HepG2 (cell line): ENCODE measurements at regions not wholly inside any gene's neighbourhood (a gene's known extent, or its start where the extent isn't known, plus 50 kb on each side); places are given as distances from the start of the nearest gene placed in this dataset.
"Not testable (repeated sequence)": the region's sequence is repeated elsewhere in the genome, so short reads cannot be mapped to it uniquely, and the experiment has no call there.

ENCODE experiments used
- GABPA ChIP-seq, 2 experiments: IDR thresholded peaks; 2 replicates each; pipeline ENCODE4 v1.6.1; 2011 to 2016; ENCODE audit warnings: low read depth in 2 of 2, low read length in 1 of 2, missing biosample characterization in 1 of 2, missing genetic modification characterization in 1 of 2
- KLF16 ChIP-seq, 2 experiments: sonication (generic) in 1 of 2; formaldehyde crosslinking in 1 of 2; IDR thresholded peaks; 2 replicates each; pipeline versions ENCODE4 v1.6.1 to v1.8.0; 2016 to 2023; ENCODE audit warnings: missing genetic modification reagents in 2 of 2, missing compliant biosample characterization in 1 of 2
- ZBTB7A ChIP-seq: sonication (generic); formaldehyde crosslinking; IDR thresholded peaks from 2 replicates; pipeline ENCODE4 v1.8.0; 2022; ENCODE audit warnings: mild to moderate bottlenecking, missing genetic modification reagents
- ZNF280D ChIP-seq: sonication (generic); formaldehyde crosslinking; IDR thresholded peaks from 2 replicates; pipeline ENCODE4 v1.5.1; 2020; ENCODE audit warnings: mild to moderate bottlenecking, missing genetic modification reagents

GRCh38 chr2:91983257-91983656 lies 2888.0 kb upstream of the TEKT4 start:
- TF ChIP-seq KLF16 (CRISPR knock-in tag; IDR thresholded peaks at IDR 0.05); ZBTB7A; ZNF280D (CRISPR knock-in tag); GABPA (IDR thresholded peaks at IDR 0.05; ENCODE audit: low read depth, low read length); GABPA (CRISPR knock-in tag; IDR thresholded peaks at IDR 0.05; ENCODE audit: low read depth): not testable (repeated sequence)
